Body of pancreas (tissue), 4 donors: ENCODE measurements at regions not wholly inside any gene's neighbourhood (a gene's known extent, or its start where the extent isn't known, plus 50 kb on each side); places are given as distances from the start of the nearest gene placed in this dataset.

Source experiments
- ATAC-seq: fragments of 150-250 bp; one replicate; pipeline ENCODE4 v1.9.1; 2016
- DNase-seq, 4 donors: peaks; one replicate each; pipeline ENCODE4 v3.0.0-alpha.2; 2019
- H3K27ac ChIP-seq, 4 donors: fragments of 200-600 bp; sonication (generic); 1 replicate in 3 of 4; 2 replicates in 1 of 4; pipeline versions ENCODE4 v1.5.1 to v1.6.1; 2016 to 2019; ENCODE audit warnings: mild to moderate bottlenecking in 1 of 4, mixed read lengths in 1 of 4, moderate library complexity in 1 of 4
- H3K27me3 ChIP-seq, 2 donors: fragments of 200-600 bp; sonication (generic); one replicate each; pipeline ENCODE4 v1.6.0; 2016; ENCODE audit warnings: mild to moderate bottlenecking in 1 of 2
- H3K36me3 ChIP-seq, 2 donors: fragments of 200-600 bp; sonication (generic); replicated peaks in 1 of 2; 2 replicates each; pipeline ENCODE4 v1.5.1; 2016; ENCODE audit warnings: low read depth in 2 of 2; ENCODE audit not compliant: insufficient read depth in 1 of 2
- H3K4me1 ChIP-seq: fragments of 200-600 bp; sonication (generic); one replicate; pipeline ENCODE4 v1.6.0; 2016
- H3K4me3 ChIP-seq, 2 donors: fragments of 200-600 bp; sonication (generic); 1 replicate in 1 of 2; 2 replicates in 1 of 2; pipeline ENCODE4 v1.5.1; 2016 to 2019
- H3K9me3 ChIP-seq, 3 donors: fragments of 200-600 bp; sonication (generic); 1 replicate in 2 of 3; 2 replicates in 1 of 3; pipeline ENCODE4 v1.5.1; 2016
- POLR2A ChIP-seq, 3 donors: fragments of 450-650 bp; IDR thresholded peaks; one replicate each; pipeline ENCODE4 v1.6.1; 2016; ENCODE audit warnings: antibody characterized with exemption in 3 of 3, mild to moderate bottlenecking in 2 of 3
- WGBS, 2 donors: methylation state at CpG; one replicate each; pipeline ENCODE4 v1.1.5; 2017; 5-methylcytosine and 5-hydroxymethylcytosine counted together
- intact Hi-C: fragments of 100-400 bp; cut with DNase I; formaldehyde crosslinking; loops from one replicate; pipeline ENCODE4 v1.15.1; 2023
- TF ChIP-seq, protein P1 (sequence below), 7 experiments: fragments of 450-650 bp in 4 of 7; fragments of 200-600 bp in 3 of 7; sonication (generic) in 3 of 7; IDR thresholded peaks; one replicate each; pipeline ENCODE4 v1.5.1; 2016 to 2019; ENCODE audit warnings: antibody characterized with exemption in 7 of 7

DNA sequence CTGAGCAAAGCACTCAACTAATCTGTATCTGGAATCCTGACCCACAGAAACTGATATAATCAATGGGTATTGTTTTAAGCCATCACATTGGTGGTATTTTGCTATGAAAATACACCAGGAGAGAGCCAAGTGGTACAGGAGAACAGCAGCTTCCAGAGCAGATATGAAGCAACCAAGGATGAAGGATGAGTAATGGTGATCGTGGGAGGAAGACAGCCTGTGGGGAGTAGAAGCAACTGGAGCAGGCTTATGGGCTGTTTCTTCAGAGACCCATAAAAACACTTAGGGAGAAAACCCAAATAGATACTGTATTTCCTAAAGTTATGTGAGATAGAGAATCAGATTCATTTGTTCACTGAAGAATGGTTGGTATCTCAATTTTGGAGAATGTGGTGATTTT, 330.8 kb downstream of the NUP35 start:
- TF ChIP-seq POLR2A (IDR thresholded peaks at IDR 0.05), result no peak
- ATAC-seq, result no peak
- DNase-seq, result no peak
- Histone ChIP-seq H3K4me1 (no peaks in the 10 kb centered on the region), H3K27me3 (no peaks in the 10 kb centered on the region), H3K4me3 (no peak overlapping the region), H3K27ac (no peak overlapping the region), H3K36me3 (no peaks in the 10 kb centered on the region), H3K9me3 (no peaks in the 10 kb centered on the region)
- intact Hi-C loops, result no loop called here
- WGBS, 2 donors, result 62 to 79% methylated on average over 1 of the region's 1 CpG

DNA sequence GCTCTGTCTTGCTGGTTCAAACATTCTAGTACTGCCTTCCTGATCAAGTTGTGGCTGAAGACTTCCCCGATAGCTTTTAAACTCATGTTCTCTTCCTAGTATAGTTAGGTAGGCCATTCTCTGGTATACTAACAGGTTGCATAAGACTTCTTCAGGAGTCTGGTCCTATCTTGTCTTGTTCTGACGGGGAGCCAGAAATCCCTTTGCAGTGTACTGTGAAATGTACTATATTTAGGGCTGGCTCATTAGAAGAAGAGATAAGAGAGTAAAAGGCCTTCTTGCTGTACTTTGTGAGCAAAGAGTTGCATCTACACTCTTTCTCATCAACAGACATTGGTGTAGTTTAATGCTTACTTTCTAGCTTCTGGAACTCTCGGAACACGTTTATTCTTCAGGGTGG, 331.9 kb downstream of the NUP35 start:
- DNase-seq, result no peak
- intact Hi-C loops, result no loop called here

DNA sequence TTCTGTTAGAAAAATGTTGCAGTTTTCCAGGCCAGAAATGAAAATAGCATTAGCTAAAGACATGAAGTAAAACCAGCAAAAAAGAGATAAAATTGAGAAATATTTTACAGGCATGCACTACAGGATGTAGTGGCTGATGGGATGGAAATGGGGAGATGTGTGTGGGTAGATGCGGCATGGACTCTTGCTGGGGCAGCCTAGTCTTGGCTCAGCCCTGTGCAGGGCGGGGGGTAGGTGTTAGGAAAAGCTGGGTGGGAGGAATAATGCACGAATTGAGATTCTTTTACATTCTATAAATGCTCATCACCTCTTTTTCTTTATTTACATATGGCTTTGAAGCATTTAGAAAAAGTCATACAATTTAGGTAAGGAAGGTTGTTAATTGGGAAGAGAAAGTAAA, 334.2 kb downstream of the NUP35 start:
- no peak for ATAC-seq
- WGBS, 2 donors, result 66 to 81% methylated on average over 3 of the region's 3 CpGs
- no peaks in the 10 kb centered on the region for H3K9me3 ChIP-seq
- DNase-seq, result no peak
- no peaks in the 10 kb centered on the region for H3K36me3 ChIP-seq
- no peaks in the 10 kb centered on the region for H3K27me3 ChIP-seq
- intact Hi-C loops, result no loop called here
- no peak overlapping the region for H3K4me3 ChIP-seq
- H3K27ac ChIP-seq, result no peak overlapping the region
- no peaks in the 10 kb centered on the region for H3K4me1 ChIP-seq
- TF ChIP-seq, protein P1, sequence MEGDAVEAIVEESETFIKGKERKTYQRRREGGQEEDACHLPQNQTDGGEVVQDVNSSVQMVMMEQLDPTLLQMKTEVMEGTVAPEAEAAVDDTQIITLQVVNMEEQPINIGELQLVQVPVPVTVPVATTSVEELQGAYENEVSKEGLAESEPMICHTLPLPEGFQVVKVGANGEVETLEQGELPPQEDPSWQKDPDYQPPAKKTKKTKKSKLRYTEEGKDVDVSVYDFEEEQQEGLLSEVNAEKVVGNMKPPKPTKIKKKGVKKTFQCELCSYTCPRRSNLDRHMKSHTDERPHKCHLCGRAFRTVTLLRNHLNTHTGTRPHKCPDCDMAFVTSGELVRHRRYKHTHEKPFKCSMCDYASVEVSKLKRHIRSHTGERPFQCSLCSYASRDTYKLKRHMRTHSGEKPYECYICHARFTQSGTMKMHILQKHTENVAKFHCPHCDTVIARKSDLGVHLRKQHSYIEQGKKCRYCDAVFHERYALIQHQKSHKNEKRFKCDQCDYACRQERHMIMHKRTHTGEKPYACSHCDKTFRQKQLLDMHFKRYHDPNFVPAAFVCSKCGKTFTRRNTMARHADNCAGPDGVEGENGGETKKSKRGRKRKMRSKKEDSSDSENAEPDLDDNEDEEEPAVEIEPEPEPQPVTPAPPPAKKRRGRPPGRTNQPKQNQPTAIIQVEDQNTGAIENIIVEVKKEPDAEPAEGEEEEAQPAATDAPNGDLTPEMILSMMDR (IDR thresholded peaks at IDR 0.05), result no peak
- TF ChIP-seq POLR2A (IDR thresholded peaks at IDR 0.05), result no peak

More for the DNA sequence above, 331.9 kb downstream of the NUP35 start:
- no peaks in the 10 kb centered on the region for H3K9me3 ChIP-seq
- WGBS, 2 donors, result 72 to 74% methylated on average over 4 of the region's 4 CpGs
- no peak overlapping the region for H3K4me3 ChIP-seq
- H3K36me3 ChIP-seq, result no peaks in the 10 kb centered on the region
- TF ChIP-seq, protein P1 (IDR thresholded peaks at IDR 0.05), result no peak
- no peak for TF ChIP-seq POLR2A (IDR thresholded peaks at IDR 0.05)
- H3K27me3 ChIP-seq, result no peaks in the 10 kb centered on the region
- no peaks in the 10 kb centered on the region for H3K4me1 ChIP-seq
- no peak for ATAC-seq
- no peak overlapping the region for H3K27ac ChIP-seq

DNA sequence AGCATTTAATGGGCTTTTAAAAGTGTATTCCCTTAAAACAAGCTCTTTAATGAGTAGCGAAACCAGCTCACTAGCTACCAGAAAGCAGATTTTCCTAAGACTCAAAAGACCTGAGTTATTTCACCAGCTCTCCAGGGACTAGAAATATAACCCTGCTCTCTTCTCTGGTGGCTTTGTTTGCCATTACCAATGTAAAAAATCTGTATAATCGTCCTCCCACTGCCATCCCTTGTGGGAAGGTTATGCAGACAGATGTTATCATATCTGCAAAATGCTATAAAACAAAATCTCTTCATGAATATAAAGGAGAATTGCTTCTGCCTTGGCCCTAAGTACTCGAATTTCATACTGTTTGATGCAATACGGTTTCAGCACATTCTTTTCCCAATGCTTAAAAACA, 335.2 kb downstream of the NUP35 start:
- 65 to 66% methylated on average over 4 of the region's 4 CpGs for WGBS, 2 donors
- intact Hi-C loops, result no loop called here
- no peaks in the 10 kb centered on the region for H3K9me3 ChIP-seq
- DNase-seq, result no peak
- H3K4me3 ChIP-seq, result no peak overlapping the region
- TF ChIP-seq POLR2A (IDR thresholded peaks at IDR 0.05), result no peak
- TF ChIP-seq, protein P1 (IDR thresholded peaks at IDR 0.05), result no peak
- no peaks in the 10 kb centered on the region for H3K4me1 ChIP-seq
- H3K27me3 ChIP-seq, result no peaks in the 10 kb centered on the region
- no peak overlapping the region for H3K27ac ChIP-seq
- H3K36me3 ChIP-seq, result no peaks in the 10 kb centered on the region
- no peak for ATAC-seq

DNA sequence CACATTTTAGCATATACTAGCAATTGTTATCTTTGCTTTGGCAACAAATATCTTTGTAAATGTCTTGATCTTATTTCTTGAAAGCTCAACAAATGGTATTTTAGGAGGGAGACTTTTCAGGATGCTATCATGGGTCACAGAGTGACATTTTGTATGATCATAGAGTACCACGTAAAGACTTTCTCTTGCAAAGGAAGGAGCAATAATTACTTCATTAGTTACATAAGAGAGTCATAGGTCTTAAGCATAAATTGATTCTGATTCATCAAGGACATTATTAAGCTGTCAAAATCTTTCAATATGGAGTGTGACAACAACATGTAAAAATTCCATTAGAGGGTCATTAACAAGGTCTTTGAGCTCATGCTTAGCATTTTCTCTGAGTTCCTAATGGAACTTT, 339.6 kb downstream of the NUP35 start:
- no peak for DNase-seq
- no peaks in the 10 kb centered on the region for H3K4me1 ChIP-seq
- H3K27ac ChIP-seq, result no peak overlapping the region
- TF ChIP-seq, protein P1 (IDR thresholded peaks at IDR 0.05), result no peak
- no peak for TF ChIP-seq POLR2A (IDR thresholded peaks at IDR 0.05)
- no peaks in the 10 kb centered on the region for H3K36me3 ChIP-seq
- no peaks in the 10 kb centered on the region for H3K27me3 ChIP-seq
- intact Hi-C loops, result no loop called here
- H3K9me3 ChIP-seq, result no peaks in the 10 kb centered on the region
- no peak overlapping the region for H3K4me3 ChIP-seq
- 86 to 94% methylated on average over 1 of the region's 1 CpG for WGBS, 2 donors
- ATAC-seq, result no peak
